ENCODE measurements at regions not wholly inside any gene's neighbourhood (a gene's known extent, or its start where the extent isn't known, plus 50 kb on each side); places are given as distances from the start of the nearest gene placed in this dataset.
"Not testable (repeated sequence)": the region's sequence is repeated elsewhere in the genome, so short reads cannot be mapped to it uniquely, and the experiment has no call there.

GRCh38 chr14:36420149-36420687 is 99.8 kb upstream of the MBIP start:
- TF ChIP-seq, protein P1, sequence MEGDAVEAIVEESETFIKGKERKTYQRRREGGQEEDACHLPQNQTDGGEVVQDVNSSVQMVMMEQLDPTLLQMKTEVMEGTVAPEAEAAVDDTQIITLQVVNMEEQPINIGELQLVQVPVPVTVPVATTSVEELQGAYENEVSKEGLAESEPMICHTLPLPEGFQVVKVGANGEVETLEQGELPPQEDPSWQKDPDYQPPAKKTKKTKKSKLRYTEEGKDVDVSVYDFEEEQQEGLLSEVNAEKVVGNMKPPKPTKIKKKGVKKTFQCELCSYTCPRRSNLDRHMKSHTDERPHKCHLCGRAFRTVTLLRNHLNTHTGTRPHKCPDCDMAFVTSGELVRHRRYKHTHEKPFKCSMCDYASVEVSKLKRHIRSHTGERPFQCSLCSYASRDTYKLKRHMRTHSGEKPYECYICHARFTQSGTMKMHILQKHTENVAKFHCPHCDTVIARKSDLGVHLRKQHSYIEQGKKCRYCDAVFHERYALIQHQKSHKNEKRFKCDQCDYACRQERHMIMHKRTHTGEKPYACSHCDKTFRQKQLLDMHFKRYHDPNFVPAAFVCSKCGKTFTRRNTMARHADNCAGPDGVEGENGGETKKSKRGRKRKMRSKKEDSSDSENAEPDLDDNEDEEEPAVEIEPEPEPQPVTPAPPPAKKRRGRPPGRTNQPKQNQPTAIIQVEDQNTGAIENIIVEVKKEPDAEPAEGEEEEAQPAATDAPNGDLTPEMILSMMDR (IDR thresholded peaks at IDR 0.05; ENCODE audit: extremely low read depth, missing control alignments) = no peak
- no peak for DNase-seq (ENCODE audit: low spot score)

- DNase-seq (ENCODE audit: low spot score) = no peak
- TF ChIP-seq, protein P1 (IDR thresholded peaks at IDR 0.05; ENCODE audit: extremely low read depth, missing control alignments) = no peak
Observed at GRCh38 chr14:36418937-36419336, 98.5 kb upstream of the MBIP start.

GRCh38 chr14:36411951-36412350 is 91.5 kb upstream of the MBIP start:
- not testable (repeated sequence) for DNase-seq (ENCODE audit: low spot score)

GRCh38 chr14:36408388-36408787 is 88.0 kb upstream of the MBIP start:
- no peak for DNase-seq (ENCODE audit: low spot score)
- TF ChIP-seq, protein P1 (IDR thresholded peaks at IDR 0.05; ENCODE audit: extremely low read depth, missing control alignments) = no peak

DNA sequence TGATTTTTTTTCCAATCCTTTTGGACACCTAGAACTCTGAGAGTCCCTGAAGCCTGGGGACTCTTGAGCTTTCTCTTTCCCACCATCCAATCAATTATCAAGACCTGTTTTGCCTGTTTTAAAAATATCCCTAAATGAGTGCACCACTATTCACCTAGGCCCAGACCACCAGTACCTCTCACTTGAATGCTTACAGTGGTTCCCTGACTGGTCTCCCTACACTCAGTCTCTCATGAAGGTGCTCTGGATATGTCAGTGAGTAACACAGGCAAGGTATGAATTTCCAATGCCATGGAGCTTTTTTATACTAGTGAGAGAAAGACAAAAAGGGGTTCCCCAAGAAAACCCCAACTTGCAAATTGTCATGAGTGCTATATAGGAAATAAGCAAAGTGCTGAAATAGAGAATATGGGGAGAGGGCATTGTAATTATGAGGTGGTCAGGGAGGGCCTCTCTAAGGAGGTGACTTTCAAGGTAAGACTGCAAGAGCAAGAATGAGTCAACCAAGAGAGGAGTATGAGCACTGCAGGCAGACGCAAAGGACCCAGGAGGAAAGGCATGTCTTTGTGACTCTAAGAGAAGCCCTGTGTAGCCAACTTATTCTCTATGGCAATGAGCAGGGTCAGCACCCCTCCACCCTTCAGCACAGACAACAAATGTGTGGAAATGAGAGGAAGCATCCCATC is 85.3 kb upstream of the MBIP start:
- no peak for DNase-seq (ENCODE audit: low spot score)
- TF ChIP-seq, protein P1 (IDR thresholded peaks at IDR 0.05; ENCODE audit: extremely low read depth, missing control alignments) = no peak

GRCh38 chr14:36402867-36403266 is 82.4 kb upstream of the MBIP start:
- TF ChIP-seq, protein P1 (IDR thresholded peaks at IDR 0.05; ENCODE audit: extremely low read depth, missing control alignments) = no peak
- no peak for DNase-seq (ENCODE audit: low spot score)

DNA sequence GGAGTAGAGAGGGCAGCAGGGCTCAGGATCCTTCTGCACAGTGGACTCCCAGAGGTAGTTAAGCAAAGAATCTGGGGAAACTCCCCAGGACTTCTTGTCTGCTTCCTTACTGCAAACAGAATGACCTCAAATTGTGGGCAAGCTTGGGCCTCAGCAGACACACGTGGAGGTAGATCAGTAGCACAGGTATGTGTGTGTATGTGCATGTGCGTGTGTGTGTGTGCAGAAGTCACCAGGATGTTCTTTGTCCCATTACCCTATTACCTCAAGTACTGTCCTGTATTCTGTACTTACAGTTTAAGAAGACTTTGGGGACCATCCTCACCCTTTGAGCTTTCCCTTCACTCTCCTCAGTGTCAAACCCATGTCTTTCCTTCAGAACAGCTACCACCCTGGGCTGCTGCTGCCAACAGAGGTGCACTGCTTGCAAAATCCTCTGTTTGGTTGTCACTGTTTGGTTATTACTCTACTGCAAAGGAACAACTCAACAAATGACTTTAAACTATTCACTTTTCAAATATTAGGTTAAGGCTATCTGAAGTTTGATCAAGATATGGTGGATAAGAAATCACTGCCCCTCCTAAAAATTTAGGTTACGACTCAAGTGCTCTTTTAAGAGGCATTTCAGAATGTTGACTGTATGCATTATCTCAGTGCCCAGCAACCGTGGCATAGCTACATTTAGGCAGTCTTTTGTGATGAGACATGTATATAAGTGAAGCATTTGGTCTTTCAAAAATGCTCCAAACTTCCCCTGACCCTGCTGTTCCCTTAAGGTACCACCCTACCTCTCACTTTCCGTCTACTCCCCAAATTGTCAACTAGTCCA is 78.2 kb upstream of the MBIP start:
- DNase-seq (ENCODE audit: low spot score) = no peak
- TF ChIP-seq, protein P1 (IDR thresholded peaks at IDR 0.05; ENCODE audit: extremely low read depth, missing control alignments) = no peak
